ENCODE measurements at regions not wholly inside any gene's neighbourhood (a gene's known extent, or its start where the extent isn't known, plus 50 kb on each side); places are given as distances from the start of the nearest gene placed in this dataset.
"Not testable (repeated sequence)": the region's sequence is repeated elsewhere in the genome, so short reads cannot be mapped to it uniquely, and the experiment has no call there.

DNA sequence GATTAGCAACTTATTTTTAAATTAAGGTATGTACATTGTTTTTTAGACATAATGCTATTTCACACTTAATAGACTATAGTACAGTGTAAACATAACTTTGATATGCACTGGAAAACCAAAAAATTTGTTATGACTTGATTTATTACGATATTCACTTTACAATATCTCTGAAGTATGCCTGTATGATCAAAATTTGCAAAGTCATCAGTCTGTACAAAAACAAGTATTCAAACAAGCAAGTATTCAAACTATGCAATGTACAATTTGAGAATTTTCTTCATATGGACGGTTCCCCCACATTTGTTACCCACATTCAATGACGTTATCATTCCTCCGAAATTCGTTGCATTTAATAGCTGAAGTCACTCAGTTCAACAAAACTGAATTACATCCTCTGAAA is 147.9 kb downstream of the AVL9 start:
- ATAC-seq (no peak), FAIRE-seq (no peak), DNase-seq (no peak)
- WGBS, 2 donors, result 95 to 99% methylated on average over 5 of the region's 5 CpGs
- Histone ChIP-seq H3K9me3 (no peaks in the 10 kb centered on the region), H3K36me3 (no peaks in the 10 kb centered on the region), H3K27me3 (no peaks in the 10 kb centered on the region), H3K4me1 (no peaks in the 10 kb centered on the region), H3K4me3 (no peak overlapping the region), H3K27ac (no peak overlapping the region)
- TF ChIP-seq, protein P1, sequence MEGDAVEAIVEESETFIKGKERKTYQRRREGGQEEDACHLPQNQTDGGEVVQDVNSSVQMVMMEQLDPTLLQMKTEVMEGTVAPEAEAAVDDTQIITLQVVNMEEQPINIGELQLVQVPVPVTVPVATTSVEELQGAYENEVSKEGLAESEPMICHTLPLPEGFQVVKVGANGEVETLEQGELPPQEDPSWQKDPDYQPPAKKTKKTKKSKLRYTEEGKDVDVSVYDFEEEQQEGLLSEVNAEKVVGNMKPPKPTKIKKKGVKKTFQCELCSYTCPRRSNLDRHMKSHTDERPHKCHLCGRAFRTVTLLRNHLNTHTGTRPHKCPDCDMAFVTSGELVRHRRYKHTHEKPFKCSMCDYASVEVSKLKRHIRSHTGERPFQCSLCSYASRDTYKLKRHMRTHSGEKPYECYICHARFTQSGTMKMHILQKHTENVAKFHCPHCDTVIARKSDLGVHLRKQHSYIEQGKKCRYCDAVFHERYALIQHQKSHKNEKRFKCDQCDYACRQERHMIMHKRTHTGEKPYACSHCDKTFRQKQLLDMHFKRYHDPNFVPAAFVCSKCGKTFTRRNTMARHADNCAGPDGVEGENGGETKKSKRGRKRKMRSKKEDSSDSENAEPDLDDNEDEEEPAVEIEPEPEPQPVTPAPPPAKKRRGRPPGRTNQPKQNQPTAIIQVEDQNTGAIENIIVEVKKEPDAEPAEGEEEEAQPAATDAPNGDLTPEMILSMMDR (IDR thresholded peaks at IDR 0.05), result no peak
- intact Hi-C loops (cut with DNase I), result no loop called here

GRCh38 chr7:32639122-32639521 is 143.8 kb downstream of the AVL9 start:
- 95 to 97% methylated on average over 3 of the region's 3 CpGs for WGBS, 2 donors

GRCh38 chr7:32638479-32639121 is 143.3 kb downstream of the AVL9 start:
- H3K9me3 ChIP-seq; intact Hi-C loops (cut with DNase I); DNase-seq; ATAC-seq; H3K27me3 ChIP-seq; H3K36me3 ChIP-seq; H3K27ac ChIP-seq; FAIRE-seq; H3K4me3 ChIP-seq; H3K4me1 ChIP-seq: not testable (repeated sequence)
- 86 to 88% methylated on average over 1 of the region's 1 CpG for WGBS, 2 donors

More at GRCh38 chr7:32639122-32639521, 143.8 kb downstream of the AVL9 start:
- H3K4me3 ChIP-seq, result no peak overlapping the region
- no peak overlapping the region for H3K27ac ChIP-seq
- H3K4me1 ChIP-seq, result no peaks in the 10 kb centered on the region
- DNase-seq (no peak), ATAC-seq (no peak), FAIRE-seq (no peak)
- TF ChIP-seq, protein P1 (IDR thresholded peaks at IDR 0.05), result no peak
- intact Hi-C loops (cut with DNase I), result no loop called here
- no peaks in the 10 kb centered on the region for H3K36me3 ChIP-seq
- no peaks in the 10 kb centered on the region for H3K27me3 ChIP-seq
- no peaks in the 10 kb centered on the region for H3K9me3 ChIP-seq

Small RNA genes lying in the stretch of these regions (microRNA-seq; reads per million reads assigned to microRNA genes)
- gene MIR550A2 (0 reads per million in 2 donors), gene MIR550B2 (0 reads per million in 2 donors)
